IMR-90 (cell line): ENCODE measurements at regions not wholly inside any gene's neighbourhood (a gene's known extent, or its start where the extent isn't known, plus 50 kb on each side); places are given as distances from the start of the nearest gene placed in this dataset.

ENCODE experiments used
- ATAC-seq: fragments of 200-7000 bp; cut with Tn5 transposase; 2 replicates; pipeline ENCODE4 v1.9.1; 2020; ENCODE audit warnings: low read depth, mild to moderate bottlenecking, moderate library complexity
- BruUV-seq: library from RNA; stranded (reverse); fragments of 400-500 nt; replicated peaks from 2 replicates; lab custom pipeline; 2021; lab: Mats Ljungman, UMichigan
- CTCF ChIA-PET: fragments of 300-600 bp; formaldehyde crosslinking; extraction: SDS; loops from one replicate; lab custom pipeline; 2021; ENCODE audit warnings: antibody characterized with exemption; lab: Yijun Ruan, JAX
- POLR2A ChIA-PET: fragments of 300-600 bp; sonication (Branson Sonifier 250); formaldehyde crosslinking; loops from one replicate; lab custom pipeline; 2022; ENCODE audit warnings: antibody characterized with exemption; ENCODE audit not compliant: unreplicated experiment; lab: Charles Lee
- DNase-seq: peaks from one replicate; pipeline ENCODE4 v3.0.0; 2013
- H2AFZ ChIP-seq: replicated peaks from 2 replicates; pipeline ENCODE3; 2013; ENCODE audit warnings: low read length, mild to moderate bottlenecking; ENCODE audit not compliant: poor library complexity
- H2AK5ac ChIP-seq: 2 replicates; pipeline ENCODE4 v1.6.1; 2013; ENCODE audit warnings: low read depth, low read length, inconsistent platforms
- H2AK9ac ChIP-seq: replicated peaks from 2 replicates; pipeline ENCODE3; 2013; ENCODE audit warnings: mild to moderate bottlenecking, low read depth, low read length, moderate library complexity; ENCODE audit not compliant: poor library complexity
- H2BK120ac ChIP-seq: 2 replicates; pipeline ENCODE4 v1.6.1; 2013; ENCODE audit warnings: low read depth, low read length, inconsistent platforms
- H2BK15ac ChIP-seq: 3 replicates; pipeline ENCODE4 v1.6.1; 2013; ENCODE audit warnings: low read depth, low read length, inconsistent platforms
- H2BK20ac ChIP-seq: 2 replicates; pipeline ENCODE4 v1.6.1; 2013; ENCODE audit warnings: low read depth, mild to moderate bottlenecking, inconsistent platforms, low read length, moderate library complexity
- H2BK5ac ChIP-seq: 2 replicates; pipeline ENCODE4 v1.6.1; 2013; ENCODE audit warnings: mild to moderate bottlenecking, low read depth, low read length, inconsistent platforms; ENCODE audit not compliant: poor library complexity, severe bottlenecking
- H3K14ac ChIP-seq: replicated peaks from 2 replicates; pipeline ENCODE4 v1.6.1; 2013; ENCODE audit warnings: low read depth, low read length, inconsistent platforms
- H3K18ac ChIP-seq: 2 replicates; pipeline ENCODE4 v1.6.1; 2013; ENCODE audit warnings: low read depth, low read length, control low read depth
- H3K23ac ChIP-seq: 2 replicates; pipeline ENCODE4 v1.6.1; 2013; ENCODE audit warnings: low read depth, low read length, inconsistent platforms
- H3K27ac ChIP-seq: 2 replicates; pipeline ENCODE4 v1.5.1; 2013; ENCODE audit warnings: mild to moderate bottlenecking, control low read depth, low read length; ENCODE audit not compliant: insufficient read depth
- H3K27me3 ChIP-seq: 2 replicates; pipeline ENCODE4 v1.6.1; 2013; ENCODE audit warnings: low read length; ENCODE audit not compliant: control insufficient read depth, insufficient read depth
- H3K36me3 ChIP-seq: 2 replicates; pipeline ENCODE4 v1.6.1; 2013; ENCODE audit warnings: low read length, mixed read lengths; ENCODE audit not compliant: control insufficient read depth, insufficient read depth
- H3K4ac ChIP-seq: 2 replicates; pipeline ENCODE4 v1.6.1; 2013; ENCODE audit warnings: low read depth, low read length, inconsistent platforms
- H3K4me1 ChIP-seq: 2 replicates; pipeline ENCODE4 v1.6.1; 2013; ENCODE audit warnings: low read length, mixed read lengths; ENCODE audit not compliant: control insufficient read depth, insufficient read depth
- H3K4me2 ChIP-seq: 2 replicates; pipeline ENCODE4 v1.6.1; 2013; ENCODE audit warnings: low read depth, mild to moderate bottlenecking, control low read depth, low read length, moderate library complexity
- H3K4me3 ChIP-seq: 2 replicates; pipeline ENCODE4 v1.5.1; 2013; ENCODE audit warnings: low read depth, mild to moderate bottlenecking, control low read depth, low read length, moderate library complexity; ENCODE audit not compliant: insufficient read depth
- H3K56ac ChIP-seq: 2 replicates; pipeline ENCODE4 v1.6.1; 2013; ENCODE audit warnings: low read length, inconsistent platforms; ENCODE audit not compliant: insufficient read depth; ENCODE audit errors: extremely low read depth
- H3K79me1 ChIP-seq, 2 experiments: 2 replicates each; pipeline ENCODE4 v1.6.1; 2013; ENCODE audit warnings: low read length in 2 of 2, inconsistent platforms in 1 of 2, low read depth in 1 of 2
- H3K9ac ChIP-seq: 2 replicates; pipeline ENCODE4 v1.6.1; 2013; ENCODE audit warnings: low read depth, low read length, control low read depth
- H3K9me1 ChIP-seq: 2 replicates; pipeline ENCODE4 v1.6.1; 2013; ENCODE audit warnings: low read length, inconsistent platforms; ENCODE audit not compliant: insufficient read depth
- H3K9me3 ChIP-seq: 2 replicates; pipeline ENCODE4 v1.6.1; 2013; ENCODE audit warnings: low read length; ENCODE audit not compliant: control insufficient read depth, insufficient read depth
- H4K20me1 ChIP-seq: 2 replicates; pipeline ENCODE4 v1.6.1; 2013; ENCODE audit warnings: low read length, inconsistent platforms; ENCODE audit not compliant: insufficient read depth
- H4K5ac ChIP-seq: 2 replicates; pipeline ENCODE4 v1.6.1; 2013; ENCODE audit warnings: mild to moderate bottlenecking, low read depth, low read length, control low read depth
- H4K8ac ChIP-seq, 2 experiments: 2 replicates each; pipeline ENCODE4 v1.6.1; 2013; ENCODE audit warnings: low read depth in 2 of 2, low read length in 2 of 2, control low read depth in 1 of 2, inconsistent platforms in 1 of 2
- H4K91ac ChIP-seq: 2 replicates; pipeline ENCODE4 v1.6.1; 2013; ENCODE audit warnings: low read depth, low read length, inconsistent platforms; ENCODE audit not compliant: insufficient read depth
- BHLHE40 ChIP-seq: fragments of 150-350 bp; IDR thresholded peaks from 2 replicates; pipeline ENCODE4 v1.6.1; 2016; ENCODE audit warnings: mild to moderate bottlenecking, low read depth, low read length
- CEBPB ChIP-seq: IDR thresholded peaks from 2 replicates; pipeline ENCODE4 v1.6.1; 2012; ENCODE audit warnings: low read depth, low read length, improper control_type of control experiment
- CHD1 ChIP-seq: IDR thresholded peaks from 2 replicates; pipeline ENCODE4 v1.6.1; 2012; ENCODE audit warnings: low read depth, low read length, improper control_type of control experiment
- CTCF ChIP-seq: conservative IDR thresholded peaks from 2 replicates; pipeline ENCODE4 v1.5.1; 2012; ENCODE audit warnings: mild to moderate bottlenecking, low read depth, low read length, improper control_type of control experiment
- ELK1 ChIP-seq: fragments of 150-350 bp; IDR thresholded peaks from 2 replicates; pipeline ENCODE4 v1.6.1; 2016; ENCODE audit warnings: low read depth, mild to moderate bottlenecking, low read length, moderate library complexity, borderline replicate concordance
- FOS ChIP-seq: fragments of 150-350 bp; IDR thresholded peaks from 2 replicates; pipeline ENCODE4 v1.6.1; 2016; ENCODE audit warnings: low read depth, low read length
- MAFK ChIP-seq: IDR thresholded peaks from 2 replicates; pipeline ENCODE4 v1.6.1; 2012; ENCODE audit warnings: low read depth, low read length, improper control_type of control experiment
- MAZ ChIP-seq: IDR thresholded peaks from 2 replicates; pipeline ENCODE4 v1.6.1; 2012; ENCODE audit warnings: low read depth, mild to moderate bottlenecking, low read length, improper control_type of control experiment, moderate library complexity, borderline replicate concordance
- MXI1 ChIP-seq: IDR thresholded peaks from 2 replicates; pipeline ENCODE4 v1.6.1; 2012; ENCODE audit warnings: low read depth, mild to moderate bottlenecking, low read length, moderate library complexity, borderline replicate concordance
- NFE2L2 ChIP-seq: fragments of 150-350 bp; IDR thresholded peaks from 2 replicates; pipeline ENCODE4 v1.6.1; 2016; ENCODE audit warnings: low read depth, mild to moderate bottlenecking, low read length
- POLR2A ChIP-seq: IDR thresholded peaks from 2 replicates; pipeline ENCODE4 v1.6.1; 2012; ENCODE audit warnings: mild to moderate bottlenecking, low read depth, low read length
- RAD21 ChIP-seq: IDR thresholded peaks from 2 replicates; pipeline ENCODE4 v1.6.1; 2012; ENCODE audit warnings: low read length, improper control_type of control experiment
- RCOR1 ChIP-seq: IDR thresholded peaks from 2 replicates; pipeline ENCODE4 v1.6.1; 2012; ENCODE audit warnings: mild to moderate bottlenecking, low read length, improper control_type of control experiment; ENCODE audit not compliant: insufficient replicate concordance
- RFX5 ChIP-seq: IDR thresholded peaks from 2 replicates; pipeline ENCODE4 v1.8.0; 2012; ENCODE audit warnings: low read depth, mild to moderate bottlenecking, low read length, moderate library complexity
- SMC3 ChIP-seq: fragments of 150-350 bp; IDR thresholded peaks from 2 replicates; pipeline ENCODE4 v1.6.1; 2016; ENCODE audit warnings: low read depth, mild to moderate bottlenecking, antibody characterized with exemption, low read length, moderate library complexity
- USF2 ChIP-seq: fragments of 150-350 bp; IDR thresholded peaks from 2 replicates; pipeline ENCODE4 v1.6.1; 2017; ENCODE audit warnings: mild to moderate bottlenecking, antibody characterized with exemption, low read length, low read depth
- WGBS, 2 experiments: methylation state at CpG; one replicate each; pipeline versions ENCODE4 v1.1.5 to v1.1.7; 2013; ENCODE audit warnings: missing lambda C conversion rate in 2 of 2; ENCODE audit not compliant: insufficient read length in 1 of 2; ENCODE audit errors: extremely low coverage in 2 of 2; 5-methylcytosine and 5-hydroxymethylcytosine counted together
- dilution Hi-C: fragments of 300-500 bp; cut with HindIII; formaldehyde crosslinking; loops from one replicate; pipeline ENCODE4 v1.14.3; 2018; ENCODE audit warnings: low sequenced_read_pairs; ENCODE audit not compliant: unreplicated experiment
- in situ Hi-C: fragments of 300-500 bp; cut with MboI; formaldehyde crosslinking; loops from 3 replicates; pipeline ENCODE4 v1.14.3; 2019; ENCODE audit warnings: low sequenced_read_pairs, inconsistent platforms, mixed read lengths
- intact Hi-C: fragments of 100-400 bp; cut with micrococcal nuclease; formaldehyde crosslinking; loops from 2 replicates; pipeline ENCODE4 v1.10.0; 2022

- Histone ChIP-seq H3K56ac (no peak overlapping the region), H3K27me3 (no peaks in the 10 kb centered on the region; the same call in 1 of the 2 replicates), H4K20me1 (no peaks in the 10 kb centered on the region), H3K14ac (no peak overlapping the region), H2BK120ac (no peak overlapping the region), H3K23ac (no peak overlapping the region), H3K27ac (peak overlapping the region; percentile 50; the same call in 1 of the 2 replicates), H2AK9ac (no peak overlapping the region), H3K4me1 (no peaks in the 10 kb centered on the region; the same call in 1 of the 2 replicates), H3K4ac (no peak overlapping the region), H3K36me3 (no peaks in the 10 kb centered on the region), H3K79me1 (no peaks in the 10 kb centered on the region), H3K9me1 (no peaks in the 10 kb centered on the region), H3K4me3 (no peak overlapping the region), H2AK5ac (no peak overlapping the region), H2BK20ac (no peak overlapping the region), H2BK5ac (no peak overlapping the region), H4K8ac (no peak overlapping the region), H2BK15ac (no peak overlapping the region), H4K91ac (no peak overlapping the region), H4K5ac (no peak overlapping the region), H2AFZ (peak overlapping the region; percentile 6), H3K4me2 (no peak overlapping the region; the same call in 1 of the 2 replicates), H3K9me3 (no peaks in the 10 kb centered on the region), H3K9ac (no peak overlapping the region), H3K18ac (no peak overlapping the region; the same call in 1 of the 2 replicates)
- no CpG with 5 or more reads among the region's 9 CpGs for WGBS, 2 experiments
- ATAC-seq, result peak; percentile 81
- dilution Hi-C loops (no loop called here), intact Hi-C loops (no loop called here), in situ Hi-C loops (no loop called here)
- peak; percentile 24 for DNase-seq
- ChIA-PET CTCF (no interaction called here), POLR2A (no interaction called here)
- BruUV-seq, result no TSS peak
- TF ChIP-seq CHD1, result no peak
- no peak for TF ChIP-seq RAD21
- no peak for TF ChIP-seq SMC3
- no peak for TF ChIP-seq MXI1
- TF ChIP-seq CTCF, result no peak
- no peak for TF ChIP-seq BHLHE40
- TF ChIP-seq POLR2A, result no peak
- TF ChIP-seq MAZ, result no peak
- no peak for TF ChIP-seq NFE2L2
- TF ChIP-seq USF2, result no peak
- TF ChIP-seq FOS, result no peak
- TF ChIP-seq RCOR1, result no peak
- no peak for TF ChIP-seq RFX5
- no peak for TF ChIP-seq ELK1
- TF ChIP-seq CEBPB, result no peak
- TF ChIP-seq MAFK, result no peak
Measured at GRCh38 chr6:150722614-150723344, 123.1 kb downstream of the PLEKHG1 start.
